ENCODE measurements at regions not wholly inside any gene's neighbourhood (a gene's known extent, or its start where the extent isn't known, plus 50 kb on each side); places are given as distances from the start of the nearest gene placed in this dataset.
A peak's percentile ranks its signal among the peaks of the same experiment; 100 is the strongest.

- Mint-ChIP-seq H3K4me1 (ENCODE audit: unreplicated experiment) (peaks cover 21% of the 10 kb centered on the region), H3K27me3 (ENCODE audit: unreplicated experiment) (peaks cover 8% of the 10 kb centered on the region), H3K36me3 (ENCODE audit: unreplicated experiment) (peaks cover 2% of the 10 kb centered on the region), H3K27ac (ENCODE audit: unreplicated experiment) (peak overlapping the region; percentile 27), H3K9me3 (ENCODE audit: unreplicated experiment) (no peaks in the 10 kb centered on the region), H3K4me3 (ENCODE audit: unreplicated experiment) (no peak overlapping the region)
- TF ChIP-seq CTCF (IDR thresholded peaks at IDR 0.05), result no peak
- no peak for DNase-seq (ENCODE audit: extremely low spot score, unreplicated experiment)
Measured at GRCh38 chr20:50387218-50387995, 122.8 kb upstream of the PTPN1 start.

- DNase-seq (ENCODE audit: extremely low spot score, unreplicated experiment), result no peak
- Mint-ChIP-seq H3K36me3 (ENCODE audit: unreplicated experiment) (peaks cover 2% of the 10 kb centered on the region), H3K4me1 (ENCODE audit: unreplicated experiment) (peaks cover 21% of the 10 kb centered on the region), H3K4me3 (ENCODE audit: unreplicated experiment) (no peak overlapping the region), H3K9me3 (ENCODE audit: unreplicated experiment) (no peaks in the 10 kb centered on the region), H3K27ac (ENCODE audit: unreplicated experiment) (peak overlapping the region; percentile 27), H3K27me3 (ENCODE audit: unreplicated experiment) (peaks cover 8% of the 10 kb centered on the region)
- TF ChIP-seq CTCF (IDR thresholded peaks at IDR 0.05), result no peak
Measured at GRCh38 chr20:50387996-50388332, 122.2 kb upstream of the PTPN1 start.

- Mint-ChIP-seq H3K36me3 (ENCODE audit: unreplicated experiment) (peaks cover 2% of the 10 kb centered on the region), H3K27me3 (ENCODE audit: unreplicated experiment) (peaks cover 4% of the 10 kb centered on the region), H3K9me3 (ENCODE audit: unreplicated experiment) (no peaks in the 10 kb centered on the region), H3K4me1 (ENCODE audit: unreplicated experiment) (peaks cover 21% of the 10 kb centered on the region), H3K27ac (ENCODE audit: unreplicated experiment) (no peak overlapping the region), H3K4me3 (ENCODE audit: unreplicated experiment) (no peak overlapping the region)
- TF ChIP-seq CTCF (IDR thresholded peaks at IDR 0.05), result no peak
- no peak for DNase-seq (ENCODE audit: extremely low spot score, unreplicated experiment)
Measured at GRCh38 chr20:50388733-50389437, 121.3 kb upstream of the PTPN1 start.

GRCh38 chr20:50389438-50389807, 120.8 kb upstream of the PTPN1 start:
- no peak overlapping the region for H3K4me3 Mint-ChIP-seq (ENCODE audit: unreplicated experiment)
- H3K9me3 Mint-ChIP-seq (ENCODE audit: unreplicated experiment), result no peaks in the 10 kb centered on the region
- peaks cover 4% of the 10 kb centered on the region for H3K27me3 Mint-ChIP-seq (ENCODE audit: unreplicated experiment)
- peaks cover 22% of the 10 kb centered on the region for H3K4me1 Mint-ChIP-seq (ENCODE audit: unreplicated experiment)
- H3K36me3 Mint-ChIP-seq (ENCODE audit: unreplicated experiment), result peaks cover 2% of the 10 kb centered on the region
- no peak for DNase-seq (ENCODE audit: extremely low spot score, unreplicated experiment)
- H3K27ac Mint-ChIP-seq (ENCODE audit: unreplicated experiment), result no peak overlapping the region
- no peak for TF ChIP-seq CTCF (IDR thresholded peaks at IDR 0.05)
